ENCODE measurements at regions not wholly inside any gene's neighbourhood (a gene's known extent, or its start where the extent isn't known, plus 50 kb on each side); places are given as distances from the start of the nearest gene placed in this dataset.

DNA sequence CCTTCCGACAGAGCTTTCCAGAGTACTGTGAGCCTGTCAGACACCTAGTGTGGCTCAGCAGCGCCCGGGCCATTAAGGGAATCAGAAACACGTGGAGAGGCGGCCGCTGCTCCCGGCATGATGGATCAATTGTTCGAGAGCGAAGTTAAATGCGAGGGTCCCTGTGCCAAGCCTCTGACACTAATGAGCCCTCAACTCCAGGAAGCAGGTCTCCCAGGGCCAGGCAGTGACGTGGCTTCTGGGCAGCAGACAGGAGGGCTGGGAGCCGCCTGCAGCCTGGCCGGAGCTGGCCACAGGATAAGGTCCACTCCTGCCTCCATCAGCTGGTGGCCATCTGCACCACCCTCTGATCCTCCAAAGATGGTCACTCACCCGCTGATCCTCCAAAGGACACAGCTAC, 67.5 kb upstream of the CLDN14 start:
- TF ChIP-seq, protein P1, sequence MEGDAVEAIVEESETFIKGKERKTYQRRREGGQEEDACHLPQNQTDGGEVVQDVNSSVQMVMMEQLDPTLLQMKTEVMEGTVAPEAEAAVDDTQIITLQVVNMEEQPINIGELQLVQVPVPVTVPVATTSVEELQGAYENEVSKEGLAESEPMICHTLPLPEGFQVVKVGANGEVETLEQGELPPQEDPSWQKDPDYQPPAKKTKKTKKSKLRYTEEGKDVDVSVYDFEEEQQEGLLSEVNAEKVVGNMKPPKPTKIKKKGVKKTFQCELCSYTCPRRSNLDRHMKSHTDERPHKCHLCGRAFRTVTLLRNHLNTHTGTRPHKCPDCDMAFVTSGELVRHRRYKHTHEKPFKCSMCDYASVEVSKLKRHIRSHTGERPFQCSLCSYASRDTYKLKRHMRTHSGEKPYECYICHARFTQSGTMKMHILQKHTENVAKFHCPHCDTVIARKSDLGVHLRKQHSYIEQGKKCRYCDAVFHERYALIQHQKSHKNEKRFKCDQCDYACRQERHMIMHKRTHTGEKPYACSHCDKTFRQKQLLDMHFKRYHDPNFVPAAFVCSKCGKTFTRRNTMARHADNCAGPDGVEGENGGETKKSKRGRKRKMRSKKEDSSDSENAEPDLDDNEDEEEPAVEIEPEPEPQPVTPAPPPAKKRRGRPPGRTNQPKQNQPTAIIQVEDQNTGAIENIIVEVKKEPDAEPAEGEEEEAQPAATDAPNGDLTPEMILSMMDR (IDR thresholded peaks at IDR 0.05): no peak
- no peak for TF ChIP-seq ZFX (IDR thresholded peaks at IDR 0.05; ENCODE audit: borderline replicate concordance)

Data from 22Rv1 (cell line).